Retinal pigment epithelial cell (primary cell): ENCODE measurements at regions not wholly inside any gene's neighbourhood (a gene's known extent, or its start where the extent isn't known, plus 50 kb on each side); places are given as distances from the start of the nearest gene placed in this dataset.

ENCODE experiments used
- DNase-seq: peaks from one replicate; pipeline ENCODE4 v3.0.0-alpha.2; 2010; ENCODE audit warnings: low read depth
- H3K4me3 ChIP-seq: 2 replicates; pipeline ENCODE4 v1.5.1; 2011; ENCODE audit warnings: mild to moderate bottlenecking, low read length, control low read depth, moderate library complexity
- CTCF ChIP-seq: conservative IDR thresholded peaks from 2 replicates; pipeline ENCODE4 v1.5.1; 2011; ENCODE audit warnings: low read depth, low read length, control low read depth, inconsistent platforms

DNA sequence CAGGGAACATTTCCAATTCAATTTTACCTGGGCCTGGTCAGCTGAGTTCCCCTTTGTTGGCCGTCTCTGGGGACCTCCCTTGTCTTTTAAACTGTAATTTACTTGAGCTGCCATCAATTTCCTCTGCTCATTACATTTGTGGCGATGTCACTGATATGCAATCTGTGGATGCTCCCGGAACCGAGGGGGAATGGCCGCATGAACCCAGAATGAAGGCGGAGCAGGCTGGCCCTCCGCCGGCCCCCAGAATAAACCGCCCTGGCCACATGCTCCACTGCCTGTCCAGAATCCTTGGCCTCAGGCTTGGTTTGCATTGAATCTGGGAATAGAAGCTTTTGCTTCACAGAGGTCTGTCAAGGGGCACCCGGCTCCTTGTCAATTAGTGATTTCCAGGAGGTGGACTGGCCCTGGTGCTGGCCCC, 276.8 kb downstream of the TEX29 start:
- TF ChIP-seq CTCF, result no peak
- DNase-seq, result no peak
- H3K4me3 ChIP-seq, result no peak overlapping the region

DNA sequence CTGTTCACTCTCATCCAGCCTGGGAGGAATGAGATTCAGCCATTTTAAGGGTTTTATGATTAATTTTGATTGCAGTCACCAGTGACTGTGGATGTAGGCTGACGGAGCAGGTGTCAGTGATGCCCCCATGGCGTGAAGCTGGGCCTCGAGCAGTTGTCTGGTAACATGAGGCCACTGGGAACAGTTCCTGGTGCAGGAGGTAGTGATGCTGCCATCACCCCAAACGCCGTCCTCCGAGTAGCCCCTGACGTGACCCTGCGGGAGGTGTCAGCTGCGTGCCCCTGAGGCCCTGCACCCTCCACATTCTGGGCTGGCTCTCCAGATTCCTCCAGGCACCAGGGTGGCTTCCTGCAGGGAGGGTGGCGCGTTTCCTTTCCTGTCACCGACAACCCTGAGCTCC, 277.2 kb downstream of the TEX29 start:
- TF ChIP-seq CTCF, result no peak
- DNase-seq, result no peak
- no peak overlapping the region for H3K4me3 ChIP-seq

- no peak for DNase-seq
- TF ChIP-seq CTCF, result no peak
- H3K4me3 ChIP-seq, result no peak overlapping the region
These were observed 278.3 kb downstream of the TEX29 start for GRCh38 chr13:111598747-111599146.

- DNase-seq, result no peak
- no peak overlapping the region for H3K4me3 ChIP-seq
- TF ChIP-seq CTCF, result no peak
These were observed 279.3 kb downstream of the TEX29 start for GRCh38 chr13:111599791-111600190.

DNA sequence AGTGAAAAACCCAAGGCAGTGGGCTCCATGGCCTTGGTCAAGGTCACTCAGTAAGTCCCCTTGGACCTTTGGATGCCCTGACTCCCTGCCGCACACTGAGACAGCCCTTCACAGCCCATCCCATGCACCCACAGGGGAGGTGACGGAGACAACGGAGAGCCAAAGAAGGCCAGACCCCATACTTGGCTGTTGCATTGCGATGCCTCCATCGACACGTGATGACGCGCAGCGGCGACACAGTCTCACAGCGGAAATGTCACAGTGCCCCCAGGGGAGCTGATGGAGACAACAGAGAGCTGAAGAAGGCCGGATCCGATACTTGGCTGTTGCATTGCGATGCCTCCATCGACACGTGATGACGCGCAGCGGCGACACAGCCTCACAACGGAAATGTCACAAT, 282.4 kb downstream of the TEX29 start:
- TF ChIP-seq CTCF, result no peak
- no peak overlapping the region for H3K4me3 ChIP-seq
- no peak for DNase-seq

GRCh38 chr13:111604097-111604496, 283.7 kb downstream of the TEX29 start:
- no peak for DNase-seq
- TF ChIP-seq CTCF, result no peak
- no peak overlapping the region for H3K4me3 ChIP-seq

GRCh38 chr13:111608556-111608955, 288.1 kb downstream of the TEX29 start:
- no peak overlapping the region for H3K4me3 ChIP-seq
- no peak for DNase-seq
- no peak for TF ChIP-seq CTCF
